ENCODE measurements at regions not wholly inside any gene's neighbourhood (a gene's known extent, or its start where the extent isn't known, plus 50 kb on each side); places are given as distances from the start of the nearest gene placed in this dataset.

DNA sequence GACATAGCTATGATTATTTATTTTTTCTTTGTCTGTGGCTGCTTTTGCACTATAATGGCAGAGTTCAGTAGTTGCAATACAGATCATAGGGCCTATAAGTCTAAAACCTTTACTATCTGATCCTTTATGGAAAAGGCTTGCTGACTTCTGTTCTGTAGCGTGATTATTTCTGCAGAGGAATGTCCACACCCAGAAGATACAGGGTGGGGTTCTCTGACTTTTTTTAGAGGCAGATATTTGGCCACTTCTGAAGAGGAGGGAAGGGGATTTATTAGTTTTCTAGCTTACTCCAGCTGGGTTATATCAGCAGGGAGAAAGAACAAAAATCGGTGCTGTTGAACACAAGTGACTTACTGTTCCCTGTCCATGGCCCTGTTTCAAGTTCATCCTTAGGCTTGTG is 97.6 kb downstream of the RPE65 start:
- TF ChIP-seq, protein P1, sequence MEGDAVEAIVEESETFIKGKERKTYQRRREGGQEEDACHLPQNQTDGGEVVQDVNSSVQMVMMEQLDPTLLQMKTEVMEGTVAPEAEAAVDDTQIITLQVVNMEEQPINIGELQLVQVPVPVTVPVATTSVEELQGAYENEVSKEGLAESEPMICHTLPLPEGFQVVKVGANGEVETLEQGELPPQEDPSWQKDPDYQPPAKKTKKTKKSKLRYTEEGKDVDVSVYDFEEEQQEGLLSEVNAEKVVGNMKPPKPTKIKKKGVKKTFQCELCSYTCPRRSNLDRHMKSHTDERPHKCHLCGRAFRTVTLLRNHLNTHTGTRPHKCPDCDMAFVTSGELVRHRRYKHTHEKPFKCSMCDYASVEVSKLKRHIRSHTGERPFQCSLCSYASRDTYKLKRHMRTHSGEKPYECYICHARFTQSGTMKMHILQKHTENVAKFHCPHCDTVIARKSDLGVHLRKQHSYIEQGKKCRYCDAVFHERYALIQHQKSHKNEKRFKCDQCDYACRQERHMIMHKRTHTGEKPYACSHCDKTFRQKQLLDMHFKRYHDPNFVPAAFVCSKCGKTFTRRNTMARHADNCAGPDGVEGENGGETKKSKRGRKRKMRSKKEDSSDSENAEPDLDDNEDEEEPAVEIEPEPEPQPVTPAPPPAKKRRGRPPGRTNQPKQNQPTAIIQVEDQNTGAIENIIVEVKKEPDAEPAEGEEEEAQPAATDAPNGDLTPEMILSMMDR (IDR thresholded peaks at IDR 0.05): no peak
- TF ChIP-seq POLR2AphosphoS5 (IDR thresholded peaks at IDR 0.05): no peak

Data from prostate gland (tissue), 2 donors.